ENCODE measurements at regions not wholly inside any gene's neighbourhood (a gene's known extent, or its start where the extent isn't known, plus 50 kb on each side); places are given as distances from the start of the nearest gene placed in this dataset.

- intact Hi-C loops (cut with DNase I; ENCODE audit: low total_unique reads) (loop anchor here (10.0 kb wide), 1 partner anchor 974 kb away; no protein-coding TSS in a partner anchor), in situ Hi-C loops (cut with MboI; ENCODE audit: low sequenced_read_pairs in 4 of 4) (loop anchor here (10.0 to 25.0 kb wide), 4 partner anchors 966 to 1141 kb away; no protein-coding TSS in a partner anchor)
- no peak for TF ChIP-seq CTCF (IDR thresholded peaks at IDR 0.05 in 4 of 5, conservative IDR thresholded peaks at IDR 0.05 in 1 of 5)
These were observed 150.5 kb downstream of the TEX29 start for GRCh38 chr13:111470933-111471332.

GRCh38 chr13:111472083-111472482 lies 151.6 kb downstream of the TEX29 start:
- TF ChIP-seq CTCF (IDR thresholded peaks at IDR 0.05 in 4 of 5, conservative IDR thresholded peaks at IDR 0.05 in 1 of 5), result no peak
- TF ChIP-seq POLR2A (IDR thresholded peaks at IDR 0.05), result no peak
- Histone ChIP-seq H3K9me3 (no peaks in the 10 kb centered on the region), H3K27ac (no peak overlapping the region), H3K36me3 (no peaks in the 10 kb centered on the region), H3K4me3 (no peak overlapping the region), H3K4me1 (no peaks in the 10 kb centered on the region), H3K27me3 (peaks cover 0 to 11% (median 0%) of the 10 kb centered on the region in 3 donors)
- ATAC-seq (no peak), DNase-seq (no peak)
- in situ Hi-C loops (cut with MboI; ENCODE audit: low sequenced_read_pairs in 4 of 4) (loop anchor here (10.0 to 25.0 kb wide), 4 partner anchors 965 to 1140 kb away; no protein-coding TSS in a partner anchor), intact Hi-C loops (cut with DNase I; ENCODE audit: low total_unique reads) (loop anchor here (10.0 kb wide), 1 partner anchor 973 kb away; no protein-coding TSS in a partner anchor)

More at GRCh38 chr13:111470933-111471332, 150.5 kb downstream of the TEX29 start:
- no peak for ATAC-seq
- H3K36me3 ChIP-seq, result no peaks in the 10 kb centered on the region
- H3K9me3 ChIP-seq, result no peaks in the 10 kb centered on the region
- no peak for DNase-seq
- H3K4me1 ChIP-seq, result no peaks in the 10 kb centered on the region
- peaks cover 0 to 16% (median 5%) of the 10 kb centered on the region in 3 donors for H3K27me3 ChIP-seq
- no peak overlapping the region for H3K4me3 ChIP-seq
- no peak overlapping the region for H3K27ac ChIP-seq

- in situ Hi-C loops (cut with MboI; ENCODE audit: low sequenced_read_pairs in 4 of 4) (loop anchor here (10.0 to 25.0 kb wide), 4 partner anchors 964 to 1139 kb away; no protein-coding TSS in a partner anchor), intact Hi-C loops (cut with DNase I; ENCODE audit: low total_unique reads) (loop anchor here (10.0 kb wide), 1 partner anchor 972 kb away; no protein-coding TSS in a partner anchor)
These were observed 152.4 kb downstream of the TEX29 start for GRCh38 chr13:111472559-111473460.

More at GRCh38 chr13:111472559-111473460, 152.4 kb downstream of the TEX29 start:
- no peak for DNase-seq
- no peak overlapping the region for H3K27ac ChIP-seq
- peaks cover 0 to 8% (median 0%) of the 10 kb centered on the region in 3 donors for H3K27me3 ChIP-seq
- H3K9me3 ChIP-seq, result no peaks in the 10 kb centered on the region
- ATAC-seq, result no peak
- no peaks in the 10 kb centered on the region for H3K36me3 ChIP-seq
- H3K4me3 ChIP-seq, result no peak overlapping the region
- no peak for TF ChIP-seq POLR2A (IDR thresholded peaks at IDR 0.05)
- TF ChIP-seq CTCF (IDR thresholded peaks at IDR 0.05 in 4 of 5, conservative IDR thresholded peaks at IDR 0.05 in 1 of 5), result no peak
- no peaks in the 10 kb centered on the region for H3K4me1 ChIP-seq
